ENCODE measurements at regions not wholly inside any gene's neighbourhood (a gene's known extent, or its start where the extent isn't known, plus 50 kb on each side); places are given as distances from the start of the nearest gene placed in this dataset.

DNA sequence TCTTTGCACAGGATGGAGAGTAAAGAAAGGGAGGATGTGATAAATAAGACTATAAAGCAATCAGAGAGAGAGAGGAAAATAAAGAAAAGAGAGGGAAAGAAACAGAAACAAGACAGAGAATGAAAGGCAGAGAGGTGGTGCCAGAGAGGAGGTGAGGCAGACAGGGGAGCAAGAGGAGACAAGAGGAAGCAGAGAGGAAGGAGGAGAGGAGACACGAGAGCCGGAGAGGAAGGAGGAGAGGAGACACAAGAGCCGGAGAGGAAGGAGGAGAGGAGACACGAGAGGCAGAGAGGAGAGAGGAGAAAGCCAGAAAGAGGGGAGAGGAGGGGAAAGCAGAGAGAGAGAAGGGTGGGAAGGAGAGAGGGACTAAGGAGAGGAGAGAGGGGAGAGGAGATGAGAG lies 125.2 kb downstream of the PAPOLA start:
- no peak for DNase-seq
- H3K79me2 ChIP-seq (ENCODE audit: control insufficient read depth, insufficient read depth, low read length) = no peaks in the 10 kb centered on the region
- no peaks in the 10 kb centered on the region for H3K36me3 ChIP-seq (replicated peaks in 1 of 2; ENCODE audit: control extremely low read depth in 1 of 2, control insufficient read depth in 1 of 2, extremely low read depth in 1 of 2, insufficient read depth in 2 of 2, low read length in 1 of 2)
- H4K20me1 ChIP-seq (ENCODE audit: control insufficient read depth, insufficient read depth, low read length, poor library complexity, severe bottlenecking) = no peaks in the 10 kb centered on the region
- Mint-ChIP-seq H3K4me3 (no peak overlapping the region), H3K27ac (no peak overlapping the region), H3K27me3 (peaks cover 18% of the 10 kb centered on the region), H3K9me3 (ENCODE audit: insufficient read depth) (no peaks in the 10 kb centered on the region), H3K4me1 (no peaks in the 10 kb centered on the region)
- CTCF ChIA-PET = no interaction called here
- POLR2A ChIA-PET = no interaction called here
- H3K4me2 ChIP-seq (replicated peaks; ENCODE audit: low read depth, low read length, poor library complexity, severe bottlenecking) = no peak overlapping the region
- peaks cover 0 to 10% (median 0%) of the 10 kb centered on the region in 3 donors for H3K9me3 ChIP-seq (ENCODE audit: control extremely low read depth in 1 of 3, control insufficient read depth in 2 of 3, insufficient read depth in 1 of 3, low read length in 2 of 3)
- intact Hi-C loops (cut with micrococcal nuclease) = no loop called here
- no peak overlapping the region for H3K27ac ChIP-seq (ENCODE audit: low read length in 2 of 2)
- ATAC-seq (ENCODE audit: low read depth) = no peak
- no peak overlapping the region for H2AFZ ChIP-seq (ENCODE audit: insufficient read depth, low read depth, low read length, poor library complexity, severe bottlenecking)
- H3K27me3 ChIP-seq (replicated peaks in 1 of 4; ENCODE audit: control extremely low read depth in 1 of 4, control insufficient read depth in 3 of 4, insufficient read depth in 4 of 4, low read length in 3 of 4) = peaks cover 0 to 6% (median 0%) of the 10 kb centered on the region in 4 experiments
- TF ChIP-seq, protein P1, sequence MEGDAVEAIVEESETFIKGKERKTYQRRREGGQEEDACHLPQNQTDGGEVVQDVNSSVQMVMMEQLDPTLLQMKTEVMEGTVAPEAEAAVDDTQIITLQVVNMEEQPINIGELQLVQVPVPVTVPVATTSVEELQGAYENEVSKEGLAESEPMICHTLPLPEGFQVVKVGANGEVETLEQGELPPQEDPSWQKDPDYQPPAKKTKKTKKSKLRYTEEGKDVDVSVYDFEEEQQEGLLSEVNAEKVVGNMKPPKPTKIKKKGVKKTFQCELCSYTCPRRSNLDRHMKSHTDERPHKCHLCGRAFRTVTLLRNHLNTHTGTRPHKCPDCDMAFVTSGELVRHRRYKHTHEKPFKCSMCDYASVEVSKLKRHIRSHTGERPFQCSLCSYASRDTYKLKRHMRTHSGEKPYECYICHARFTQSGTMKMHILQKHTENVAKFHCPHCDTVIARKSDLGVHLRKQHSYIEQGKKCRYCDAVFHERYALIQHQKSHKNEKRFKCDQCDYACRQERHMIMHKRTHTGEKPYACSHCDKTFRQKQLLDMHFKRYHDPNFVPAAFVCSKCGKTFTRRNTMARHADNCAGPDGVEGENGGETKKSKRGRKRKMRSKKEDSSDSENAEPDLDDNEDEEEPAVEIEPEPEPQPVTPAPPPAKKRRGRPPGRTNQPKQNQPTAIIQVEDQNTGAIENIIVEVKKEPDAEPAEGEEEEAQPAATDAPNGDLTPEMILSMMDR (IDR thresholded peaks at IDR 0.05) = no peak
- TF ChIP-seq EZH2 (IDR thresholded peaks at IDR 0.05; ENCODE audit: borderline replicate concordance, insufficient read depth, low read depth, low read length, poor library complexity, severe bottlenecking) = no peak
- WGBS (ENCODE audit: insufficient coverage) = 56% methylated on average over 4 of the region's 4 CpGs
- H3K4me1 ChIP-seq (ENCODE audit: control insufficient read depth in 2 of 2, insufficient read depth in 2 of 2, low read length in 2 of 2) = no peaks in the 10 kb centered on the region
- no peak overlapping the region for H3K9ac ChIP-seq (ENCODE audit: low read length)
- no peak overlapping the region for H3K4me3 ChIP-seq (ENCODE audit: control extremely low read depth in 1 of 5, extremely low read depth in 1 of 5, insufficient read depth in 1 of 5, low read depth in 2 of 5, low read length in 4 of 5)

DNA sequence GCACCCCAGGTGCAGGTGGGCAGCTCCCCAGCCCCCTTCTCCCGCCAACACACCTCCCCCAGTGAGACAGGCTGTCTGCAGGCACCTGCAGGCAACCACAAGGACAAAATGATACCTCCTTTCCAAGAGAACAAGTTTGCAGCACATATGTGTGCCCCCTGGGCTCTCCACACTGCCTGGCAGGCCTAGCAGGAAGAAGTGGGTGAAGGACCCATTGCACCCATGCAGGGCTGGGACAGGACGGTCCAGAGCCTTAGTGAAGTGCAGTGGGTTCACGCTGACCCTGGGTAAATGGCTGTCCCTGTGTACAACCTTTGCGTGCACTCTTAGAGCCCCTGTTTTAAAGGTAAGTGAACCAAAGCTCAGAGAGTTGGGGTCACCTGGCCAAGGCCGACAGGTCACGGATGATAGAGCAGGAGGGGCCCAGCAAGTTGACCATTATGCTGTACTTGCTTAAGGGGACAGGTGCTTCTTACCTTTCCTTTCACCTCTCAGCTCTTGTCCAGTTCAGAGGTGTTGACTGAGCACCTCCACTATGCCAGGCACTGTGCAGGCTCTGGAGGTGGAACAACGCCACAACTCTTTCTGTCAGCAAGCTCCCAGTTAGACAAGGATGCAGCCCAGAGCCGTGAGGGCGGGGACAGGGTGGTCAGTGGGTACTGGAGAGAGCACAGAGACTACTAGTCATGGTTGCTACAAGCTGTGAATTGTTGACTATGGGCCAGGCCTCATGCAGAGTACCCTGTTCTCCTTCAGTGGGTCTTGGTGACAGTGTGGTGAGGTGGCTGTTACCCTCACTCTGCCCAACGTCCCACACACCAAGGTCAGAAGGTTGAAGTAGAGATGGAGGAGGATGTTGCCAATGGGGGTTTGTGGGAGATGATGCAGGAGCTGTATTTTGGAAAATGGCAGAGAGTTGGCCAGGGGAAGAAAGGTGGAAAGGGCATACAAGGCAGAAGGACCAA lies 125.9 kb downstream of the PAPOLA start:
- intact Hi-C loops (cut with micrococcal nuclease) = no loop called here
- ATAC-seq (ENCODE audit: low read depth) (no peak), DNase-seq (no peak)
- POLR2A ChIA-PET = no interaction called here
- H3K9me3 Mint-ChIP-seq (ENCODE audit: insufficient read depth) = no peaks in the 10 kb centered on the region
- Histone ChIP-seq H3K4me1 (ENCODE audit: control insufficient read depth in 2 of 2, insufficient read depth in 2 of 2, low read length in 2 of 2) (no peaks in the 10 kb centered on the region), H3K27ac (ENCODE audit: low read length in 2 of 2) (no peak overlapping the region), H3K9ac (ENCODE audit: low read length) (no peak overlapping the region), H3K27me3 (replicated peaks in 1 of 4; ENCODE audit: control extremely low read depth in 1 of 4, control insufficient read depth in 3 of 4, insufficient read depth in 4 of 4, low read length in 3 of 4) (peaks cover 0 to 6% (median 0%) of the 10 kb centered on the region in 4 experiments), H3K4me3 (ENCODE audit: control extremely low read depth in 1 of 5, extremely low read depth in 1 of 5, insufficient read depth in 1 of 5, low read depth in 2 of 5, low read length in 4 of 5) (no peak overlapping the region), H3K4me2 (replicated peaks; ENCODE audit: low read depth, low read length, poor library complexity, severe bottlenecking) (no peak overlapping the region), H4K20me1 (ENCODE audit: control insufficient read depth, insufficient read depth, low read length, poor library complexity, severe bottlenecking) (no peaks in the 10 kb centered on the region), H3K36me3 (replicated peaks in 1 of 2; ENCODE audit: control extremely low read depth in 1 of 2, control insufficient read depth in 1 of 2, extremely low read depth in 1 of 2, insufficient read depth in 2 of 2, low read length in 1 of 2) (no peaks in the 10 kb centered on the region), H2AFZ (ENCODE audit: insufficient read depth, low read depth, low read length, poor library complexity, severe bottlenecking) (no peak overlapping the region), H3K9me3 (ENCODE audit: control extremely low read depth in 1 of 3, control insufficient read depth in 2 of 3, insufficient read depth in 1 of 3, low read length in 2 of 3) (peaks cover 0 to 10% (median 0%) of the 10 kb centered on the region in 3 donors), H3K79me2 (ENCODE audit: control insufficient read depth, insufficient read depth, low read length) (no peaks in the 10 kb centered on the region)
- CTCF ChIA-PET = no interaction called here
- peaks cover 13% of the 10 kb centered on the region for H3K27me3 Mint-ChIP-seq
- H3K4me3 Mint-ChIP-seq = no peak overlapping the region
- no peak overlapping the region for H3K27ac Mint-ChIP-seq
- no peaks in the 10 kb centered on the region for H3K4me1 Mint-ChIP-seq
- WGBS (ENCODE audit: insufficient coverage) = 87% methylated on average over 9 of the region's 10 CpGs
- TF ChIP-seq, protein P1 (IDR thresholded peaks at IDR 0.05) = no peak
- TF ChIP-seq EZH2 (IDR thresholded peaks at IDR 0.05; ENCODE audit: borderline replicate concordance, insufficient read depth, low read depth, low read length, poor library complexity, severe bottlenecking) = no peak

Data from B cell (primary cell).